Nephron (organoid): ENCODE measurements at regions not wholly inside any gene's neighbourhood (a gene's known extent, or its start where the extent isn't known, plus 50 kb on each side); places are given as distances from the start of the nearest gene placed in this dataset.

ENCODE experiments used
- H3K27ac Mint-ChIP-seq, 3 experiments: 2 replicates each; pipeline ENCODE4 v1.8.0; 2020; ENCODE audit warnings: mixed read lengths in 3 of 3, mild to moderate bottlenecking in 2 of 3, moderate library complexity in 1 of 3
- H3K27me3 Mint-ChIP-seq: 2 replicates; pipeline ENCODE4 v1.8.0; 2021; ENCODE audit warnings: low read depth, mild to moderate bottlenecking, moderate library complexity, mixed read lengths
- H3K36me3 Mint-ChIP-seq: 2 replicates; pipeline ENCODE4 v1.8.0; 2020; ENCODE audit warnings: low read depth, mixed read lengths
- H3K4me1 Mint-ChIP-seq: 2 replicates; pipeline ENCODE4 v1.8.0; 2020; ENCODE audit warnings: mixed read lengths
- H3K4me3 Mint-ChIP-seq, 3 experiments: 2 replicates each; pipeline ENCODE4 v1.8.0; 2020; ENCODE audit warnings: mild to moderate bottlenecking in 3 of 3, mixed read lengths in 3 of 3, moderate library complexity in 2 of 3
- H3K9me3 Mint-ChIP-seq: 2 replicates; pipeline ENCODE4 v1.8.0; 2020; ENCODE audit warnings: mixed read lengths
- TF ChIP-seq, protein P1 (sequence below), 3 experiments: fragments of 200-600 bp; sonication (generic); IDR thresholded peaks; one replicate each; pipeline ENCODE4 v1.5.0; 2021; ENCODE audit warnings: antibody characterized with exemption in 3 of 3; ENCODE audit not compliant: unreplicated experiment in 3 of 3

DNA sequence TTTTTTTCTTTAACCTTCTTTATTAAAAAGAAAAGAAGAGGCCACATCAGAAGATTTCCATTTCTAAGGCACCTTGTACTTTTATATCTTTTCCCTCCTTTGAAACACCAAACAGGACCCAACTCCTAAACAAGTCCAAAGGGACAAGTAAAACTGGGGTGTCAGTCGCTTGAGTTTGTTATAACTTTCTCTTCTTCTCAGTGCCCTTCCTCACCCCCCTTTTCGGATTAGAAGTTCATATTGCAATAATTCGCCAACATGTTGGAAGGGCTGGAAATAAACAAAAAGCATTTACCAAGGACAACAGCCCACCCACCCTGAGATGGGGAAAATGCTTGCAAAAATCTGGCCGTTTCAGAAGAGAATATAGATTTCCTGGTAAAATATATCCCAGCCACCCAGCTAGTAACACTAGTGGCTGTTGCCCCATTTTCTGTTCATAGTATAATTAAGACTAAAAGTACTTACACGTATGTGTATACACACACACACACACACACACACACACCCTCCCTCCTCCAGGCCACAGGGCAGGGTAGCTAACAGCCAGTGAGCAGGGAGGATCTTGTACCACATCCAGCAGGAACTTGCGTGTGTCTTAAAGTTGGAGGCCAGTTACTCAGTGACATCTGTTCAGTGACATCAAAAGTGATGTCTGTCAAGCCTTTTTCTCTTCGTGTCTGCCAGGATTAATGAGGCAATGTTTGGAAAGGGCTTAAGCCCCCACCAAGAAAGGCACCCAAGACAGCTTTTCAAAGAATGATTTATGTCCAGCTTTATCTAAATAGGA is 149.1 kb upstream of the KLF4 start:
- Mint-ChIP-seq H3K27ac (peak overlapping the region; percentile 78 to 89 (median 81)), H3K9me3 (no peaks in the 10 kb centered on the region), H3K27me3 (peaks cover 19% of the 10 kb centered on the region), H3K4me1 (peaks cover 50% of the 10 kb centered on the region), H3K36me3 (no peaks in the 10 kb centered on the region), H3K4me3 (peak overlapping the region; percentile 85 to 94 (median 89))
- TF ChIP-seq, protein P1, sequence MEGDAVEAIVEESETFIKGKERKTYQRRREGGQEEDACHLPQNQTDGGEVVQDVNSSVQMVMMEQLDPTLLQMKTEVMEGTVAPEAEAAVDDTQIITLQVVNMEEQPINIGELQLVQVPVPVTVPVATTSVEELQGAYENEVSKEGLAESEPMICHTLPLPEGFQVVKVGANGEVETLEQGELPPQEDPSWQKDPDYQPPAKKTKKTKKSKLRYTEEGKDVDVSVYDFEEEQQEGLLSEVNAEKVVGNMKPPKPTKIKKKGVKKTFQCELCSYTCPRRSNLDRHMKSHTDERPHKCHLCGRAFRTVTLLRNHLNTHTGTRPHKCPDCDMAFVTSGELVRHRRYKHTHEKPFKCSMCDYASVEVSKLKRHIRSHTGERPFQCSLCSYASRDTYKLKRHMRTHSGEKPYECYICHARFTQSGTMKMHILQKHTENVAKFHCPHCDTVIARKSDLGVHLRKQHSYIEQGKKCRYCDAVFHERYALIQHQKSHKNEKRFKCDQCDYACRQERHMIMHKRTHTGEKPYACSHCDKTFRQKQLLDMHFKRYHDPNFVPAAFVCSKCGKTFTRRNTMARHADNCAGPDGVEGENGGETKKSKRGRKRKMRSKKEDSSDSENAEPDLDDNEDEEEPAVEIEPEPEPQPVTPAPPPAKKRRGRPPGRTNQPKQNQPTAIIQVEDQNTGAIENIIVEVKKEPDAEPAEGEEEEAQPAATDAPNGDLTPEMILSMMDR (IDR thresholded peaks at IDR 0.05; ENCODE audit: unreplicated experiment in 3 of 3): no peak

DNA sequence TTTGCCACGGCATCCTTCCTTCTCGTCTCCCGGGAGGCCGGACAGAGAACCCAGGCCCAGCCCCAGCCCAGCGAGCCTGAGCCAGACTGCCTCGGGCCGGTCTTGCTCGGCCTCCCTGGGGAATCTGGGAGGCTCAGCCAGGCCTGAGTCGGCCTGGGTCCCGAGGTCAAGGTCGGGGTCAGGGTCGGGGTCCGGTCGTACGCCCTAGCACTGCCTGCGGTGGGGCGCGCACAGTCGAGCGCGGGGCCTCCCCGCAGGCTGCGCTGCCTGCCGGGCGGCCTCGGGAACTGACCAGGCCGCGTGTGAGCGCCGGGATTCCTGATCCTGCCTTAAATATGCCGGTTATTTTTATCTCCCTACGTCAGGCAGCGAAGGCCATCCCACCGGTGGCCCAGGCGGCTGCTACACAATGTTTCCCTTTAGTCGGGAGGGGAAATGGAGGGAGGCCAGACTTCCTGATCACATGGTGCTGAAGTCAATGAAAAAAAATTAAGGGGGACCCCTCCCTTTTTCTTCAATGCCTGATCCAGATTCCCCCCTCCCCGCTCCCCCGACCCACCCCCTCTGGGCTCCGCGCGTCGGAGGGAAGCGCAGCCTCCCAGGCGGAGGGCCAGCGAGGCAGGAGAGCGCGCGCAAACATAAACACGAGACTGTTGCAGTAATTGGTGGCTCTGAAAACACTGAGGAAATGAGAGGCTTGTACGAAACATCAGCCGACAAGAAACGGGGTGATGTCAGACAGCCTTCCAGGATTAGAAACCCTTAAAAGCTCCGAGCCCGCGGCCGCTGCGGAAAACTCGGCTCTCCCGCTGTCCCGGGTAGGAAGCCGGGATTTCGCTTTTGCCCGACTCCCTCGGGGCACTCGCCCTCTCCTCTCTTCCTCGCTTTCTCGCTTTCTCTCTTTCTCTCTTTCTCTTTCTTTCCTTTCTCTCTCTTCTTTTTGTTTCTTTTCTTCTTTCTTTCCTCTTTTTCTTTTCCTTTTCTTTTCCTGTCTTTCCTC is 148.2 kb upstream of the KLF4 start:
- no peaks in the 10 kb centered on the region for H3K36me3 Mint-ChIP-seq
- H3K4me1 Mint-ChIP-seq: peaks cover 57% of the 10 kb centered on the region
- TF ChIP-seq, protein P1 (IDR thresholded peaks at IDR 0.05; ENCODE audit: unreplicated experiment in 3 of 3): peak in 2 of 3 experiments; percentile 13 to 18

DNA sequence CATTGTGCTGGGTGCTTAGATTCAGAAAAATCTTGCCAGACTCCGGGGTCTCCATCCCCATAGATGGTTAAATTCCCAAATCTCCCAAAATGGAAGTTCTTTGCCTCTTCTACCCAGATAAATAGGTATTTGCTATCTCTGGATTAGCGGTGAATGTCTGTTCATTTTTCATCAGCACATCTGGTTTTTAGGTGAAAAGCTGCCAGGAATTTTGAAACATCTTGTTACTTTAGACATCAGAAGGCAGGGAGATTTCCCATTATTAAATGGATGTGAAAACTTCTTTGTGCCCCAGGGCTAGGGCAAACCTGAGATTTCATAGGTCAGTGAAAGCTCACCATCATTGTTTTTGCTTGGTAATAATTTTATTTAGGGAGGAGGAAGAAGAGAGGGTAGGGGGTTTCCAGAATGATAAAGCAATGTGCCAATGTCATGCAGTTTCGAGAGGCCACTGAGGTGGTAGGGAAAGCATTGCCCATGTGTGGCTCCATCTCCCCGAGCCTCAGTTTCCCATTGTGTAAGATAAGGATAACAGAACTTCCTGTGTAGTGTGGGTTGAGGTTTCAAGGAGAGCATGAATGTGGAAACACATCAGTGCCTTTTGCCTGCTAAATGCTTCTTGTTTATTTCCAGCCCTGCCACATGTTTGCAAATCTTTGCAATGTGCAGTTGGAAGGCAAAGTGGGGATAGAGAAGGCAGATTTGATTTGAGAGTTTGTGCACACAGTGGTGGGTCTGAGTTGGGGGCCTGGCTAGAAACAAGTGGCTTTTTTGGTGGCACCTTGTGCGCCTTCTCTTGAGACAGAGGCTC is 147.2 kb upstream of the KLF4 start:
- Mint-ChIP-seq H3K27ac (peak overlapping the region; percentile 78 to 83 (median 81)), H3K4me3 (peak overlapping the region; percentile 72 to 74 (median 73)), H3K36me3 (no peaks in the 10 kb centered on the region), H3K9me3 (no peaks in the 10 kb centered on the region), H3K27me3 (peaks cover 23% of the 10 kb centered on the region), H3K4me1 (peaks cover 67% of the 10 kb centered on the region)
- TF ChIP-seq, protein P1 (IDR thresholded peaks at IDR 0.05; ENCODE audit: unreplicated experiment in 3 of 3): no peak

More for the DNA sequence above, 148.2 kb upstream of the KLF4 start:
- no peaks in the 10 kb centered on the region for H3K9me3 Mint-ChIP-seq
- peak overlapping the region; percentile 81 to 89 (median 83) for H3K27ac Mint-ChIP-seq
- H3K4me3 Mint-ChIP-seq: peak overlapping the region; percentile 85 to 94 (median 89)
- H3K27me3 Mint-ChIP-seq: peaks cover 19% of the 10 kb centered on the region

DNA sequence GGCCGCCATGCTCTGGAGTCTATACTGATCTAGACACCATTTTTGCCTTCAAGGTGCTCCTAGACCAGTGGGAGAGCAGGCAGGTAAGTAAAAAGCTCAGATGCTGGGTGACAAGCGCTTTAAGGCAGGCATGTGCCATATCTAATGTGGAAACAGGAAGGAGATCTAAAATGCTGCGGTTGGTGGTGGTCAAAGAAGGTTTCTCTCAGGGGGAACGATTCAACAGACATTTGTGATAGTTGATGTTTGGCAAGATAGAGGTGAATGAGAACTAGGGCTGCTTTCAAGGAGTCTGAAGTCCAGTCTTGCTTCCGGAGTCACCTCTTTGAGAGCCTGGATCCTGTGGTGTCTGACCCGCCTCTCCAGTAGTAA is 146.2 kb upstream of the KLF4 start:
- H3K4me1 Mint-ChIP-seq: peaks cover 71% of the 10 kb centered on the region
- TF ChIP-seq, protein P1 (IDR thresholded peaks at IDR 0.05; ENCODE audit: unreplicated experiment in 3 of 3): no peak
- peak overlapping the region; percentile 14 to 46 (median 16) for H3K27ac Mint-ChIP-seq
- H3K4me3 Mint-ChIP-seq: peak overlapping the region in 2 of 3 experiments; percentile 1 to 17
- no peaks in the 10 kb centered on the region for H3K36me3 Mint-ChIP-seq
- peaks cover 17% of the 10 kb centered on the region for H3K27me3 Mint-ChIP-seq
- no peaks in the 10 kb centered on the region for H3K9me3 Mint-ChIP-seq

DNA sequence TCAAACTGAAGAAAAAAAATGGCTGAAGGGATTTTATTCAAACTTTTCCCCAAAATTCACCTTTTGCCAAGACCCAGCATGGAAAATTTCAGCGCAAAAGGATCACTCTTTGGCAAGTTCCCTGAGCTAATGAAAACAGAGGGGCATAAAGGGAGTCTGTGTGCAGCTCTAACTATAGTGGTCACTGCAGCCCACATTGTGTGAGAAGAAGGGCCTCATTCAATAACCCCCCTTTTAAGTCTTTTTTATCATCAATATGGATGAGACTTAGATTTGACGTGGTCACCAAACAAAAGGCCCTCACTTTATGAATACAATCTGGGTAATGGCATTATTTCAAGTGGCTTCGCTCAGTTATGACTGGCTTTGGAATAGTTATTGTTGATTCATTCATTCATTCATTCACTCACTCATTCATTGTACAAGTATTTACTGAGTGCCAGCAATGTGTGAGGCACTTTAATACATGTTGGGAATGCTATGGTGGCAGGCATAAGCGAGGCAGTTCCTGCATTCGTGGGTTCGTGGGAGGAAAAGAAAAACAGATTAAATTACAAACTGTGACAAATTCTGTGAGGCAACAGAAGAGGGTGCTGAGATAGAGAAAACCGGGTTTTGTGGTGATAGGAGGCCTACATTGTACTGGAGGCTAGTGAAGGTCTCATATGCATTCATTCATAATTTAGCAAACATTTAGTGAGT is 145.7 kb upstream of the KLF4 start:
- Mint-ChIP-seq H3K27me3 (peaks cover 14% of the 10 kb centered on the region), H3K9me3 (no peaks in the 10 kb centered on the region), H3K4me1 (peaks cover 66% of the 10 kb centered on the region), H3K4me3 (peak overlapping the region in 2 of 3 experiments; percentile 17 to 30), H3K36me3 (no peaks in the 10 kb centered on the region), H3K27ac (peak overlapping the region; percentile 14 to 46 (median 16))
- TF ChIP-seq, protein P1 (IDR thresholded peaks at IDR 0.05; ENCODE audit: unreplicated experiment in 3 of 3): no peak
